Nephron progenitor cell (in vitro differentiated cells): ENCODE measurements at regions not wholly inside any gene's neighbourhood (a gene's known extent, or its start where the extent isn't known, plus 50 kb on each side); places are given as distances from the start of the nearest gene placed in this dataset.

Source experiments
- DNase-seq: peaks from one replicate; pipeline ENCODE4 v3.0.0; 2021
- H3K27ac Mint-ChIP-seq: 2 replicates; pipeline ENCODE4 v1.8.0; 2021; ENCODE audit warnings: mild to moderate bottlenecking, moderate library complexity, mixed read lengths
- H3K27me3 Mint-ChIP-seq: 2 replicates; pipeline ENCODE4 v1.8.0; 2021; ENCODE audit warnings: mild to moderate bottlenecking, low read depth, mixed read lengths; ENCODE audit not compliant: poor library complexity
- H3K36me3 Mint-ChIP-seq: 2 replicates; pipeline ENCODE4 v1.8.0; 2021; ENCODE audit warnings: low read depth, mixed read lengths
- H3K4me1 Mint-ChIP-seq: 2 replicates; pipeline ENCODE4 v1.8.0; 2021; ENCODE audit warnings: mixed read lengths
- H3K4me3 Mint-ChIP-seq: 2 replicates; pipeline ENCODE4 v1.8.0; 2021; ENCODE audit warnings: mild to moderate bottlenecking, moderate library complexity, mixed read lengths
- H3K9me3 Mint-ChIP-seq: 2 replicates; pipeline ENCODE4 v1.8.0; 2021; ENCODE audit warnings: mild to moderate bottlenecking, moderate library complexity, mixed read lengths
- CTCF ChIP-seq: fragments of 200-600 bp; sonication (generic); IDR thresholded peaks from 2 replicates; pipeline ENCODE4 v1.5.0; 2021; ENCODE audit warnings: antibody characterized with exemption

DNA sequence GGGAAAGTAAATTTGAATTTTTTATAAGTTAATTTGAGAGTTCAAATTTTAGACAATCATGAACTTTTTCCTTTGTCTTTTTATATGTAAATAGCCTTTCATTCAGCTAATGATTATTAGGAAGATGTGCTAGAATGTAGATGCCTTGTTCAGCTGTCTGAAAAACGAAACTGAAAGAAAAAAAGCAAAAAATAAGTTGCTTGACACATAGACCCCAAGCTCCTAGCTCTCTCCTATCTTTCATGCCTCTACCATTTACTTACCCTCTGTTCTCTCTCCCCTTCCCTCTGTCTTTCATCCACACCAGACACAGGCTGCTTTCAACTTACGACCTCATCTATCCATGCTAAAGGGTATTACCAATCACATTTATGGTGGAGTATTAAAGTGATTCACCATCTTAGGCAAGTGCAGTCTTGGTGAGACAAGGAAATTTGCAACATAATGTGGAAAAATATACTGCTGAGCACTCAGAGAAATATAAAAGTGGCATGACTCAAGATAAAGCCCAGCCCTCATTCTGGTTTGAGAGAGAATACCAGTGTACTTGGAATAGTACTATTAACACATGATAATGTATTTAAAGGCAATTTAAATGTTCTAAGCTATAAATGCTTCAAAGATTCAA, 425.6 kb downstream of the SUCLG1 start:
- H3K9me3 Mint-ChIP-seq: no peaks in the 10 kb centered on the region
- H3K36me3 Mint-ChIP-seq: no peaks in the 10 kb centered on the region
- no peak for DNase-seq
- peaks cover 7% of the 10 kb centered on the region for H3K27me3 Mint-ChIP-seq
- no peaks in the 10 kb centered on the region for H3K4me1 Mint-ChIP-seq
- H3K4me3 Mint-ChIP-seq: no peak overlapping the region
- no peak overlapping the region for H3K27ac Mint-ChIP-seq
- no peak for TF ChIP-seq CTCF

GRCh38 chr2:84031312-84032050, 427.6 kb downstream of the SUCLG1 start:
- TF ChIP-seq CTCF: no peak
- Mint-ChIP-seq H3K4me3 (no peak overlapping the region), H3K4me1 (no peaks in the 10 kb centered on the region), H3K27me3 (peaks cover 7% of the 10 kb centered on the region), H3K36me3 (no peaks in the 10 kb centered on the region), H3K9me3 (no peaks in the 10 kb centered on the region), H3K27ac (no peak overlapping the region)
- DNase-seq: no peak

DNA sequence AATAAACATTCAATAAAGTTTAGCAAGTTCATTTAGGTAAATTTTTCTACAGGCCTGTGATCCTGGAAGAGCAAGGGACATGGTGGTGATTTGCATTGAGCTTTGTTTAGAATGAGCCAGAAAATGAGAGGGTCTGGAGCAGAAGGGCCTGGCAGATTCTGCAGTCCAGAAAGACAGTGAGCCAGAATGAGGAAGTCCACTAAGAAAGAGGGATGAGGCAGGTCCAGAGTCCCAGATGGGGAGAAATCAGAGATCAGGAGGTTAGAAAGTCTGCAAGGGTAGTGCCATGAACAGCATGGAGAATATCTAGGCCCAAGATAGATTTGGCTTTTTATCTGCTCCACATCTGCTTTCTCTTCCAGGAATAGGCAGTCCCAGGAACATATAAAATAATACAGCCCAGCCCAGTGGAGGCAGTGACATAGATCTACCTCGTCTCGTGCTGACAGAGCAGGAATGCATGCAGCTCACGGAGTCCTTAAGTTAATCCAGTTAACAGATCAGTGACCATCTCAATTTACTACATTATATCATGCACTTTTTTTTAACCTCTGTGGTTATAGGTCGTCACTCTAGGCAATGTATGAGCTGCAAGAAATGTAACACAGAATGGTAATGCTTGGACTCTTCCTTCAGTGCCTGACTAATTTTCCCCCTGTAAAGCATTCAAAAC, 429.0 kb downstream of the SUCLG1 start:
- no peak overlapping the region for H3K27ac Mint-ChIP-seq
- H3K27me3 Mint-ChIP-seq: peaks cover 7% of the 10 kb centered on the region
- H3K4me1 Mint-ChIP-seq: no peaks in the 10 kb centered on the region
- DNase-seq: no peak
- TF ChIP-seq CTCF: no peak
- no peaks in the 10 kb centered on the region for H3K9me3 Mint-ChIP-seq
- no peaks in the 10 kb centered on the region for H3K36me3 Mint-ChIP-seq
- H3K4me3 Mint-ChIP-seq: no peak overlapping the region

- Mint-ChIP-seq H3K4me3 (no peak overlapping the region), H3K9me3 (no peaks in the 10 kb centered on the region), H3K27ac (no peak overlapping the region), H3K27me3 (peaks cover 7% of the 10 kb centered on the region), H3K36me3 (no peaks in the 10 kb centered on the region), H3K4me1 (peaks cover 4% of the 10 kb centered on the region)
- TF ChIP-seq CTCF: no peak
- no peak for DNase-seq
Observed at GRCh38 chr2:84026818-84027217, 432.3 kb downstream of the SUCLG1 start.

- Mint-ChIP-seq H3K27me3 (no peaks in the 10 kb centered on the region), H3K36me3 (no peaks in the 10 kb centered on the region), H3K9me3 (no peaks in the 10 kb centered on the region), H3K27ac (no peak overlapping the region), H3K4me1 (peaks cover 4% of the 10 kb centered on the region), H3K4me3 (no peak overlapping the region)
- DNase-seq: peak; percentile 44
- peak; percentile 83 for TF ChIP-seq CTCF
Observed at GRCh38 chr2:84022810-84023431, 436.2 kb downstream of the SUCLG1 start.
